Cardiac muscle cell (in vitro differentiated cells and primary cell): ENCODE measurements at regions not wholly inside any gene's neighbourhood (a gene's known extent, or its start where the extent isn't known, plus 50 kb on each side); places are given as distances from the start of the nearest gene placed in this dataset.

Source experiments
- DNase-seq, 2 donors: peaks; one replicate each; pipeline versions ENCODE4 v3.0.0 to v3.0.0-alpha.2; 2010 to 2017; ENCODE audit warnings: low read depth in 1 of 2, low spot score in 1 of 2
- H3K27ac ChIP-seq: fragments of 200-600 bp; sonication (generic); 2 replicates; pipeline ENCODE4 v1.5.1; 2016
- H3K27me3 ChIP-seq: fragments of 200-600 bp; sonication (generic); 2 replicates; pipeline ENCODE4 v1.6.0; 2016; ENCODE audit warnings: control low read depth
- H3K36me3 ChIP-seq: fragments of 200-600 bp; sonication (generic); 2 replicates; pipeline ENCODE4 v1.5.1; 2016; ENCODE audit warnings: control low read depth
- H3K4me1 ChIP-seq: fragments of 200-600 bp; sonication (generic); 2 replicates; pipeline ENCODE4 v1.8.1; 2017; ENCODE audit warnings: low read depth, mild to moderate bottlenecking, mixed run types
- H3K4me3 ChIP-seq: fragments of 200-600 bp; sonication (generic); 2 replicates; pipeline ENCODE4 v1.5.1; 2016; ENCODE audit warnings: mild to moderate bottlenecking
- H3K9me3 ChIP-seq: fragments of 200-600 bp; sonication (generic); 2 replicates; pipeline ENCODE4 v1.5.1; 2017; ENCODE audit warnings: low read depth, mild to moderate bottlenecking, control low read depth
- CTCF ChIP-seq: IDR thresholded peaks from 2 replicates; pipeline ENCODE4 v1.5.1; 2012; ENCODE audit warnings: low read depth, mild to moderate bottlenecking, low read length

GRCh38 chr11:103824116-103824515 lies 212.3 kb upstream of the DDI1 start:
- H3K36me3 ChIP-seq, result no peaks in the 10 kb centered on the region
- no peaks in the 10 kb centered on the region for H3K27me3 ChIP-seq
- H3K9me3 ChIP-seq, result no peaks in the 10 kb centered on the region
- H3K4me3 ChIP-seq, result no peak overlapping the region
- DNase-seq, result no peak
- H3K4me1 ChIP-seq, result no peaks in the 10 kb centered on the region
- H3K27ac ChIP-seq, result no peak overlapping the region
- no peak for TF ChIP-seq CTCF

GRCh38 chr11:103825469-103825868 lies 211.0 kb upstream of the DDI1 start:
- no peaks in the 10 kb centered on the region for H3K36me3 ChIP-seq
- no peak overlapping the region for H3K27ac ChIP-seq
- no peak for TF ChIP-seq CTCF
- DNase-seq, result no peak
- no peaks in the 10 kb centered on the region for H3K4me1 ChIP-seq
- no peak overlapping the region for H3K4me3 ChIP-seq
- no peaks in the 10 kb centered on the region for H3K27me3 ChIP-seq
- H3K9me3 ChIP-seq, result no peaks in the 10 kb centered on the region

- Histone ChIP-seq H3K4me1 (no peaks in the 10 kb centered on the region), H3K9me3 (no peaks in the 10 kb centered on the region), H3K27ac (no peak overlapping the region), H3K36me3 (no peaks in the 10 kb centered on the region), H3K4me3 (no peak overlapping the region), H3K27me3 (no peaks in the 10 kb centered on the region)
- no peak for DNase-seq
- no peak for TF ChIP-seq CTCF
These were observed 209.6 kb upstream of the DDI1 start for GRCh38 chr11:103826856-103827255.

- no peak overlapping the region for H3K27ac ChIP-seq
- no peak for TF ChIP-seq CTCF
- no peak overlapping the region for H3K4me3 ChIP-seq
- H3K27me3 ChIP-seq, result no peaks in the 10 kb centered on the region
- H3K9me3 ChIP-seq, result no peaks in the 10 kb centered on the region
- no peak for DNase-seq
- H3K4me1 ChIP-seq, result no peaks in the 10 kb centered on the region
- H3K36me3 ChIP-seq, result no peaks in the 10 kb centered on the region
These were observed 206.8 kb upstream of the DDI1 start for GRCh38 chr11:103829596-103829995.

- Histone ChIP-seq H3K4me1 (no peaks in the 10 kb centered on the region), H3K4me3 (no peak overlapping the region), H3K27ac (no peak overlapping the region), H3K27me3 (no peaks in the 10 kb centered on the region), H3K9me3 (no peaks in the 10 kb centered on the region), H3K36me3 (no peaks in the 10 kb centered on the region)
- no peak for TF ChIP-seq CTCF
- no peak for DNase-seq
These were observed 206.2 kb upstream of the DDI1 start for GRCh38 chr11:103830205-103830604.

- Histone ChIP-seq H3K27me3 (no peaks in the 10 kb centered on the region), H3K4me1 (no peaks in the 10 kb centered on the region), H3K4me3 (no peak overlapping the region), H3K9me3 (no peaks in the 10 kb centered on the region), H3K27ac (no peak overlapping the region), H3K36me3 (no peaks in the 10 kb centered on the region)
- DNase-seq, result no peak
- TF ChIP-seq CTCF, result no peak
These were observed 203.7 kb upstream of the DDI1 start for GRCh38 chr11:103832762-103833161.
